ENCODE measurements at regions not wholly inside any gene's neighbourhood (a gene's known extent, or its start where the extent isn't known, plus 50 kb on each side); places are given as distances from the start of the nearest gene placed in this dataset.

DNA sequence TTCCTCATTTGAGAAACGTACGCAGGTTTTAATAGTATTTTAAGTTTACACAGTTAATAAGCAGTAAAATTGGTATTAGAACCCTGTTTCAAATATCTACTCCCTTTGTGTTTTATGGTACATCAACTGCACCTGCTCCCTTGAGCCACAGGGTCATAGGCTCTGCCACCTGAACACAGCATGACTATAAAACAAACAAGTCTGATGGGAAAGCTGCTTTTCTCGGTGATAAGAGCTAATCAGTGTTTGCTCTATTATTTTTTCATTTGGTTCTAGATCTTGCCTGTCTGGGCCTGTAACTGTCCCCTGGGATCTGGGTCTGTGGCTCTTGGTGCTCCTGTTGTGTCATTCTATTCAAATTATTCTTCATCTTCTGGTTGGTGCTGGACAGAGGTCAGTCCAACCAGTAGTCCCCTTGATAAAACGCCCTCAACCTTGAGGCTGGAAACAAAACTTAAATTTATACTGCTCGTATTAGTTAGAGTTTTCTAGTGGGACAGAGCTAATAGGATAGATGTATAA is 314.8 kb upstream of the LRP1B start:
- TF ChIP-seq, protein P1, sequence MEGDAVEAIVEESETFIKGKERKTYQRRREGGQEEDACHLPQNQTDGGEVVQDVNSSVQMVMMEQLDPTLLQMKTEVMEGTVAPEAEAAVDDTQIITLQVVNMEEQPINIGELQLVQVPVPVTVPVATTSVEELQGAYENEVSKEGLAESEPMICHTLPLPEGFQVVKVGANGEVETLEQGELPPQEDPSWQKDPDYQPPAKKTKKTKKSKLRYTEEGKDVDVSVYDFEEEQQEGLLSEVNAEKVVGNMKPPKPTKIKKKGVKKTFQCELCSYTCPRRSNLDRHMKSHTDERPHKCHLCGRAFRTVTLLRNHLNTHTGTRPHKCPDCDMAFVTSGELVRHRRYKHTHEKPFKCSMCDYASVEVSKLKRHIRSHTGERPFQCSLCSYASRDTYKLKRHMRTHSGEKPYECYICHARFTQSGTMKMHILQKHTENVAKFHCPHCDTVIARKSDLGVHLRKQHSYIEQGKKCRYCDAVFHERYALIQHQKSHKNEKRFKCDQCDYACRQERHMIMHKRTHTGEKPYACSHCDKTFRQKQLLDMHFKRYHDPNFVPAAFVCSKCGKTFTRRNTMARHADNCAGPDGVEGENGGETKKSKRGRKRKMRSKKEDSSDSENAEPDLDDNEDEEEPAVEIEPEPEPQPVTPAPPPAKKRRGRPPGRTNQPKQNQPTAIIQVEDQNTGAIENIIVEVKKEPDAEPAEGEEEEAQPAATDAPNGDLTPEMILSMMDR (IDR thresholded peaks at IDR 0.05): no peak
- TF ChIP-seq EP300 (IDR thresholded peaks at IDR 0.05) (no peak), POLR2A (IDR thresholded peaks at IDR 0.05) (no peak), POLR2AphosphoS5 (IDR thresholded peaks at IDR 0.05) (no peak)
